Loucy (cell line): ENCODE measurements at regions not wholly inside any gene's neighbourhood (a gene's known extent, or its start where the extent isn't known, plus 50 kb on each side); places are given as distances from the start of the nearest gene placed in this dataset.

Source experiments
- CTCF ChIP-seq: fragments of 200-600 bp; sonication (generic); conservative IDR thresholded peaks from 2 replicates; pipeline ENCODE4 v1.5.1; 2014; ENCODE audit warnings: mild to moderate bottlenecking, antibody characterized with exemption, low read length
- EZH2phosphoT487 ChIP-seq: fragments of 200-600 bp; IDR thresholded peaks from 2 replicates; pipeline ENCODE4 v1.6.1; 2018; ENCODE audit warnings: antibody characterized with exemption, mild to moderate bottlenecking, moderate library complexity, borderline replicate concordance

DNA sequence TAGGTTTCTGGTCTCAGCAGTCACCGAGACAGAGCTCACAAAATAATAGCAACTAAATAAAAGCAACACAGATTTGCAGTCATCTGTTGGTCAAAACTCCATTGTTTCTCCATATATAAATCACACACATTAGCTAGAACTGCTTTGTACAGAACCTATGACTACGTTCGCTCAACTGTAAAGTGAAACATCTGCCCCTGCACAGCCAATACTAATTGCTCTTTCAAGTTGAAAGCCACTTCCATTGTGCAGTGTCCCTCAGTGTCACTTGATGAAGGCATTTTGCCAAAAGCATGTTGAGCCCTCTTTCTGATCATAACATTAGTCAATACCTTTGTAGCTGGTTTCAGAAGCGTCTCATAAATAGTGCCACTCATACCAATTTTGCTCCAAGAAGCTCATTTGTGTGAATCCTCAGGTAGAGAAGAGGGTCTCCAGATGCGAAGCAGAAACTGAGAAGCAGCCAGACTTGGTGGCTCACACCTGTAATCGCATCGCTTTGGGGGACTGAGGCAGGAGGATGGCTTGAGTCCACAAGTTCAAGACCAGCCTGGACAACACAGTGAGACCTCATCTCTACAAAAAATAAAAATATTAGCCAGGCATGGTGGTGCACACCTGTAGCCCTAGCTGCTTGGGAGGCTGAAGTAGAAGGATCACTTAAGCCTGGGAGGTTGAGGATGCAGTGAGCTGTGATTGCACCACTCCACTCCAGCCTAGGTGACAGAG, 68.9 kb downstream of the PERP start:
- no peak for TF ChIP-seq CTCF
- TF ChIP-seq EZH2phosphoT487: no peak
